ENCODE measurements at regions not wholly inside any gene's neighbourhood (a gene's known extent, or its start where the extent isn't known, plus 50 kb on each side); places are given as distances from the start of the nearest gene placed in this dataset.

- TF ChIP-seq CTCF (IDR thresholded peaks at IDR 0.05; ENCODE audit: low read depth, low read length, poor library complexity, severe bottlenecking) (no peak), EZH2phosphoT487 (IDR thresholded peaks at IDR 0.05; ENCODE audit: borderline replicate concordance, low read length) (no peak)
- H3K27ac ChIP-seq (ENCODE audit: low read depth, low read length), result no peak overlapping the region
- no peaks in the 10 kb centered on the region for H4K20me1 ChIP-seq (ENCODE audit: control insufficient read depth, insufficient read depth, low read depth, low read length)
- peaks cover 90% of the 10 kb centered on the region for H3K79me2 ChIP-seq (ENCODE audit: control insufficient read depth, low read length)
- peaks cover 49% of the 10 kb centered on the region for H3K4me1 ChIP-seq (ENCODE audit: control insufficient read depth, low read length)
- H3K9me2 ChIP-seq (replicated peaks; ENCODE audit: control insufficient read depth, low read length), result no peaks in the 10 kb centered on the region
- no peak overlapping the region for H3K4me3 ChIP-seq (ENCODE audit: low read length)
- no peaks in the 10 kb centered on the region for H3K27me3 ChIP-seq (ENCODE audit: control insufficient read depth, low read length)
- H3K9me3 ChIP-seq (ENCODE audit: control insufficient read depth, insufficient read depth, low read length), result no peaks in the 10 kb centered on the region
- no peaks in the 10 kb centered on the region for H3F3A ChIP-seq (ENCODE audit: control insufficient read depth, insufficient read depth)
- H3K36me3 ChIP-seq (ENCODE audit: control insufficient read depth, low read length), result no peaks in the 10 kb centered on the region
- no peak overlapping the region for H3K4me2 ChIP-seq (ENCODE audit: low read length)
These were observed 388.8 kb downstream of the ZFHX3 start for GRCh38 chr16:72658888-72659717.

GRCh38 chr16:72657791-72658190 is 390.1 kb downstream of the ZFHX3 start:
- Histone ChIP-seq H3K79me2 (ENCODE audit: control insufficient read depth, low read length) (peaks cover 88% of the 10 kb centered on the region), H3K9me3 (ENCODE audit: control insufficient read depth, insufficient read depth, low read length) (0 out of 2 replicates have a peak, but pooled peaks cover 4% of the 10 kb centered on the region), H3K9me2 (replicated peaks; ENCODE audit: control insufficient read depth, low read length) (no peaks in the 10 kb centered on the region), H4K20me1 (ENCODE audit: control insufficient read depth, insufficient read depth, low read depth, low read length) (no peaks in the 10 kb centered on the region), H3K27ac (ENCODE audit: low read depth, low read length) (no peak overlapping the region), H3K27me3 (ENCODE audit: control insufficient read depth, low read length) (no peaks in the 10 kb centered on the region), H3K4me2 (ENCODE audit: low read length) (no peak overlapping the region), H3F3A (ENCODE audit: control insufficient read depth, insufficient read depth) (no peaks in the 10 kb centered on the region), H3K4me3 (ENCODE audit: low read length) (no peak overlapping the region), H3K4me1 (ENCODE audit: control insufficient read depth, low read length) (peaks cover 38% of the 10 kb centered on the region), H3K36me3 (ENCODE audit: control insufficient read depth, low read length) (no peaks in the 10 kb centered on the region)
- no peak for TF ChIP-seq EZH2phosphoT487 (IDR thresholded peaks at IDR 0.05; ENCODE audit: borderline replicate concordance, low read length)

- H3K4me1 ChIP-seq (ENCODE audit: control insufficient read depth, low read length), result peaks cover 32% of the 10 kb centered on the region
- TF ChIP-seq EZH2phosphoT487 (IDR thresholded peaks at IDR 0.05; ENCODE audit: borderline replicate concordance, low read length), result no peak
- TF ChIP-seq CTCF (IDR thresholded peaks at IDR 0.05; ENCODE audit: low read depth, low read length, poor library complexity, severe bottlenecking), result no peak
- no peaks in the 10 kb centered on the region for H3K36me3 ChIP-seq (ENCODE audit: control insufficient read depth, low read length)
- H3K4me2 ChIP-seq (ENCODE audit: low read length), result no peak overlapping the region
- H3K79me2 ChIP-seq (ENCODE audit: control insufficient read depth, low read length), result peaks cover 88% of the 10 kb centered on the region
- 0 out of 2 replicates have a peak, but pooled peaks cover 4% of the 10 kb centered on the region for H3K9me3 ChIP-seq (ENCODE audit: control insufficient read depth, insufficient read depth, low read length)
- H4K20me1 ChIP-seq (ENCODE audit: control insufficient read depth, insufficient read depth, low read depth, low read length), result no peaks in the 10 kb centered on the region
- H3K27ac ChIP-seq (ENCODE audit: low read depth, low read length), result no peak overlapping the region
- no peaks in the 10 kb centered on the region for H3K27me3 ChIP-seq (ENCODE audit: control insufficient read depth, low read length)
- H3K9me2 ChIP-seq (replicated peaks; ENCODE audit: control insufficient read depth, low read length), result no peaks in the 10 kb centered on the region
- no peaks in the 10 kb centered on the region for H3F3A ChIP-seq (ENCODE audit: control insufficient read depth, insufficient read depth)
- H3K4me3 ChIP-seq (ENCODE audit: low read length), result no peak overlapping the region
These were observed 390.8 kb downstream of the ZFHX3 start for GRCh38 chr16:72657164-72657563.

DNA sequence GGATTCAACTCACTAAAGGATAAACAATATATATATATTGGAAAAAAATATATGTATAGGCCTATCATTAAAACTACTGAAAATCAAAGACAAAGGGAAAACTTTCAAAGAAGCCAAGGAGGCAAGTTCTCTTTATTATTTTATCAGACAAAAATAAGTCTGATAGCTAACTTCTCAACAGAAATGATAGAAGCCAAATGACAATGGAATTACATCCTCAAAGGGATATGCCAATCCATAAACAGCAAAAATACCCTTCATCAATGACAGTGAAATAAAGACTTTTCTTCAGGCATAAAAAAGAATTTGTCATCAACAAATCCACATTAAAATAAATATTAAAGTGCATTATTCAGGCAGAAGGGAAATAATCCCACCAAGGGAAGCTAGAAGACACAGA is 393.4 kb downstream of the ZFHX3 start:
- peaks cover 26% of the 10 kb centered on the region for H3K4me1 ChIP-seq (ENCODE audit: control insufficient read depth, low read length)
- H3K9me2 ChIP-seq (replicated peaks; ENCODE audit: control insufficient read depth, low read length), result no peaks in the 10 kb centered on the region
- no peak overlapping the region for H3K4me2 ChIP-seq (ENCODE audit: low read length)
- H4K20me1 ChIP-seq (ENCODE audit: control insufficient read depth, insufficient read depth, low read depth, low read length), result no peaks in the 10 kb centered on the region
- TF ChIP-seq EZH2phosphoT487 (IDR thresholded peaks at IDR 0.05; ENCODE audit: borderline replicate concordance, low read length) (no peak), CTCF (IDR thresholded peaks at IDR 0.05; ENCODE audit: low read depth, low read length, poor library complexity, severe bottlenecking) (no peak)
- peaks cover 74% of the 10 kb centered on the region for H3K79me2 ChIP-seq (ENCODE audit: control insufficient read depth, low read length)
- no peaks in the 10 kb centered on the region for H3F3A ChIP-seq (ENCODE audit: control insufficient read depth, insufficient read depth)
- no peak overlapping the region for H3K4me3 ChIP-seq (ENCODE audit: low read length)
- 0 out of 2 replicates have a peak, but pooled peaks cover 4% of the 10 kb centered on the region for H3K9me3 ChIP-seq (ENCODE audit: control insufficient read depth, insufficient read depth, low read length)
- H3K27me3 ChIP-seq (ENCODE audit: control insufficient read depth, low read length), result no peaks in the 10 kb centered on the region
- H3K27ac ChIP-seq (ENCODE audit: low read depth, low read length), result no peak overlapping the region
- H3K36me3 ChIP-seq (ENCODE audit: control insufficient read depth, low read length), result no peaks in the 10 kb centered on the region

All from DOHH2 (cell line).